Heart left ventricle (tissue), 13 donors: ENCODE measurements at regions not wholly inside any gene's neighbourhood (a gene's known extent, or its start where the extent isn't known, plus 50 kb on each side); places are given as distances from the start of the nearest gene placed in this dataset.

Experiments used
- POLR2A ChIP-seq, 2 donors: fragments of 450-650 bp; IDR thresholded peaks; one replicate each; pipeline ENCODE4 v1.6.1; 2017; ENCODE audit warnings: antibody characterized with exemption in 2 of 2, mild to moderate bottlenecking in 2 of 2, moderate library complexity in 2 of 2
- TF ChIP-seq, protein P1 (sequence below), 12 donors: fragments of 200-600 bp; sonication (generic) in 4 of 12; IDR thresholded peaks; one replicate each; pipeline versions ENCODE4 v1.5.0 to v1.8.0; 2018 to 2022; ENCODE audit warnings: antibody characterized with exemption in 12 of 12, mild to moderate bottlenecking in 5 of 12
- donor health status: ischemic (EF 13 %, LVEDD 7.1; RV severe dilation, severe dysfunction).
- donor health status: DM: no; HTN: yes; CAD: no.
- donor health status: DM: no; HTN: no; CAD: no.
- donor health status: ischemic (EF 25% LVEDD 6.9; RV normal size, moderate dysfunction).
- donor health status: ischemic (EF 25% LVEDD 5.7; RV mildly dilated, moderate dysfunction).
- donor health status: ischemic (EF 35%, LVEDD 5.7; RV mildly dilated, moderate dysfunction).
- donor health status: nonischemic (EF 11% LVEDD 7.7; RV severe dilation, severe dysfunction).
- donor health status: DM: yes; HTN: yes; CAD: no.
- donor health status: PGD.
- donor health status: ischemic (EF 29% LVEDD 5.4; RV normal size, mild dysfunction).
- donor health status: nonischemic (EF 23%, LVEDD 6.1; RV moderate dilation, normal function).

- TF ChIP-seq, protein P1, sequence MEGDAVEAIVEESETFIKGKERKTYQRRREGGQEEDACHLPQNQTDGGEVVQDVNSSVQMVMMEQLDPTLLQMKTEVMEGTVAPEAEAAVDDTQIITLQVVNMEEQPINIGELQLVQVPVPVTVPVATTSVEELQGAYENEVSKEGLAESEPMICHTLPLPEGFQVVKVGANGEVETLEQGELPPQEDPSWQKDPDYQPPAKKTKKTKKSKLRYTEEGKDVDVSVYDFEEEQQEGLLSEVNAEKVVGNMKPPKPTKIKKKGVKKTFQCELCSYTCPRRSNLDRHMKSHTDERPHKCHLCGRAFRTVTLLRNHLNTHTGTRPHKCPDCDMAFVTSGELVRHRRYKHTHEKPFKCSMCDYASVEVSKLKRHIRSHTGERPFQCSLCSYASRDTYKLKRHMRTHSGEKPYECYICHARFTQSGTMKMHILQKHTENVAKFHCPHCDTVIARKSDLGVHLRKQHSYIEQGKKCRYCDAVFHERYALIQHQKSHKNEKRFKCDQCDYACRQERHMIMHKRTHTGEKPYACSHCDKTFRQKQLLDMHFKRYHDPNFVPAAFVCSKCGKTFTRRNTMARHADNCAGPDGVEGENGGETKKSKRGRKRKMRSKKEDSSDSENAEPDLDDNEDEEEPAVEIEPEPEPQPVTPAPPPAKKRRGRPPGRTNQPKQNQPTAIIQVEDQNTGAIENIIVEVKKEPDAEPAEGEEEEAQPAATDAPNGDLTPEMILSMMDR (IDR thresholded peaks at IDR 0.05): no peak
- TF ChIP-seq POLR2A (IDR thresholded peaks at IDR 0.05): no peak
Measured at GRCh38 chr1:59006289-59006658, 222.4 kb upstream of the JUN start.
